ENCODE measurements at regions not wholly inside any gene's neighbourhood (a gene's known extent, or its start where the extent isn't known, plus 50 kb on each side); places are given as distances from the start of the nearest gene placed in this dataset.
"Not testable (repeated sequence)": the region's sequence is repeated elsewhere in the genome, so short reads cannot be mapped to it uniquely, and the experiment has no call there.

- no peak overlapping the region for H3K4me3 ChIP-seq (replicated peaks; ENCODE audit: low read depth, low read length)
- no peak for DNase-seq (ENCODE audit: low read depth)
- TF ChIP-seq CTCF (IDR thresholded peaks at IDR 0.05; ENCODE audit: low read length, missing control alignments) = no peak
Observed at GRCh38 chr3:177703788-177704187, 506.5 kb upstream of the TBL1XR1 start.

- no peak for TF ChIP-seq CTCF (IDR thresholded peaks at IDR 0.05; ENCODE audit: low read length, missing control alignments)
- DNase-seq (ENCODE audit: low read depth) = no peak
- no peak overlapping the region for H3K4me3 ChIP-seq (replicated peaks; ENCODE audit: low read depth, low read length)
Observed at GRCh38 chr3:177705976-177706823, 508.9 kb upstream of the TBL1XR1 start.

GRCh38 chr3:177709470-177709869 lies 512.2 kb upstream of the TBL1XR1 start:
- DNase-seq (ENCODE audit: low read depth); H3K4me3 ChIP-seq (replicated peaks; ENCODE audit: low read depth, low read length): not testable (repeated sequence)

- DNase-seq (ENCODE audit: low read depth) = no peak
Observed at GRCh38 chr3:177710506-177710905, 513.2 kb upstream of the TBL1XR1 start.

GRCh38 chr3:177711637-177712036 lies 514.4 kb upstream of the TBL1XR1 start:
- H3K4me3 ChIP-seq (replicated peaks; ENCODE audit: low read depth, low read length) = no peak overlapping the region
- TF ChIP-seq CTCF (IDR thresholded peaks at IDR 0.05; ENCODE audit: low read length, missing control alignments) = no peak
- no peak for DNase-seq (ENCODE audit: low read depth)

More at GRCh38 chr3:177710506-177710905, 513.2 kb upstream of the TBL1XR1 start:
- H3K4me3 ChIP-seq (replicated peaks; ENCODE audit: low read depth, low read length) = no peak overlapping the region
- no peak for TF ChIP-seq CTCF (IDR thresholded peaks at IDR 0.05; ENCODE audit: low read length, missing control alignments)

- H3K4me3 ChIP-seq (replicated peaks; ENCODE audit: low read depth, low read length) = no peak overlapping the region
- DNase-seq (ENCODE audit: low read depth) = no peak
- TF ChIP-seq CTCF (IDR thresholded peaks at IDR 0.05; ENCODE audit: low read length, missing control alignments) = no peak
Observed at GRCh38 chr3:177713928-177714900, 516.9 kb upstream of the TBL1XR1 start.

- DNase-seq (ENCODE audit: low read depth) = no peak
- H3K4me3 ChIP-seq (replicated peaks; ENCODE audit: low read depth, low read length) = no peak overlapping the region
- no peak for TF ChIP-seq CTCF (IDR thresholded peaks at IDR 0.05; ENCODE audit: low read length, missing control alignments)
Observed at GRCh38 chr3:177714945-177715344, 517.7 kb upstream of the TBL1XR1 start.

Data from fibroblast of pulmonary artery (primary cell).